Ascending aorta (tissue), 2 donors: ENCODE measurements at regions not wholly inside any gene's neighbourhood (a gene's known extent, or its start where the extent isn't known, plus 50 kb on each side); places are given as distances from the start of the nearest gene placed in this dataset.

Experiments used
- DNase-seq, 2 donors: peaks; one replicate each; pipeline ENCODE4 v3.0.0-alpha.2; 2019; ENCODE audit warnings: low spot score in 2 of 2
- H3K27ac ChIP-seq, 2 donors: fragments of 200-600 bp; sonication (generic); one replicate each; pipeline ENCODE4 v1.5.1; 2016 to 2017; ENCODE audit warnings: mild to moderate bottlenecking in 1 of 2
- H3K27me3 ChIP-seq: fragments of 200-600 bp; sonication (generic); one replicate; pipeline ENCODE4 v1.5.1; 2017
- H3K36me3 ChIP-seq, 2 donors: fragments of 200-600 bp; sonication (generic); one replicate each; pipeline ENCODE4 v1.5.1; 2016
- H3K4me1 ChIP-seq, 2 donors: fragments of 200-600 bp; sonication (generic); one replicate each; pipeline ENCODE4 v1.5.1; 2016 to 2017; ENCODE audit warnings: mild to moderate bottlenecking in 1 of 2
- H3K4me3 ChIP-seq, 2 donors: fragments of 200-600 bp; sonication (generic); one replicate each; pipeline ENCODE4 v1.5.1; 2016 to 2017; ENCODE audit warnings: mild to moderate bottlenecking in 1 of 2
- H3K9me3 ChIP-seq, 2 donors: fragments of 200-600 bp; sonication (generic); one replicate each; pipeline ENCODE4 v1.5.1; 2016
- CTCF ChIP-seq, 3 experiments: fragments of 200-600 bp in 2 of 3; fragments of 450-650 bp in 1 of 3; sonication (generic) in 2 of 3; IDR thresholded peaks; one replicate each; pipeline ENCODE4 v1.5.1; 2016 to 2019; ENCODE audit warnings: antibody characterized with exemption in 3 of 3, mild to moderate bottlenecking in 1 of 3, moderate library complexity in 1 of 3
- intact Hi-C: fragments of 100-400 bp; cut with DNase I; formaldehyde crosslinking; loops from one replicate; pipeline ENCODE4 v1.15.1; 2023

GRCh38 chr6:74604279-74604678, 601.6 kb downstream of the COL12A1 start:
- no peaks in the 10 kb centered on the region for H3K36me3 ChIP-seq
- no peak for TF ChIP-seq CTCF (IDR thresholded peaks at IDR 0.05)
- no peak overlapping the region for H3K4me3 ChIP-seq
- no peaks in the 10 kb centered on the region for H3K9me3 ChIP-seq
- DNase-seq = no peak
- no peak overlapping the region for H3K27ac ChIP-seq
- intact Hi-C loops = loop anchor here (10.0 kb wide), 1 partner anchor 331 kb away; no protein-coding TSS in a partner anchor
- H3K27me3 ChIP-seq = no peaks in the 10 kb centered on the region
- H3K4me1 ChIP-seq = peaks cover 0 to 25% of the 10 kb centered on the region in 2 donors

DNA sequence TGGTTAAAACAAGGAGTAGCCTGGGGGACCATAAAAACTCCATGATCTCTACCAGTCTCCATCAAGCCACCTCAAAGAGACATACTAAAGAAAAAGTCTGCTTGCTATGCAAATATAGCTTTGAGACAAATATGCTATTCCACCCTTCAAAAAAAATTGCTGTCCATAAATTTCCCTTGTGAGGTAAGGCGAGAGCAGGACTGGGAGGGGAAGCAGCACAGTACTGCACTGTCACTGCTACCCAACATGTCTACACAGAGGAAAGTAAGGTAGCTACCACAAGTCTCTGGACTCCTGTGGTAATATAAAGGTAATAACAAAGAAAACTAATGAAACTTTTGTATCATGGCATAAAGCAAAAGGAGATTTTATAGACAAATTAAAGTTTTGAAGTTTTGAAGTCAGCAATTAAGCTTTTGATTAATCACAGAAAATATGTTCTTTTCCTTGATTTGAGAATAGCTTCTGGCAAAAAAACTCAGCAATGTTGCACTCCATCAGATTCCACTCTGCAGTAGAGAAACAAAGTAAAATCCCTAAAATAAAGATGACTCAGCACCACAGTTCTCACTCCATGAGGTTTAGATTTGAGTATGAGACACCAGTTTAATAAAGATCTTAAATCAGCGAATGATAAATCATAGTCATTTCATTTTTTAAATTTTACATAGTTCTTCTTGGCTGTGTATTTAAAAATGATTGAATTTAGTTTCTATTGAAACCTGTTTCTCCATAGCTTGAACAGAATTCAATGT, 602.4 kb downstream of the COL12A1 start:
- Histone ChIP-seq H3K27ac (no peak overlapping the region), H3K4me1 (peaks cover 0 to 22% of the 10 kb centered on the region in 2 donors), H3K4me3 (no peak overlapping the region), H3K27me3 (no peaks in the 10 kb centered on the region), H3K36me3 (no peaks in the 10 kb centered on the region), H3K9me3 (no peaks in the 10 kb centered on the region)
- no peak for DNase-seq
- no peak for TF ChIP-seq CTCF (IDR thresholded peaks at IDR 0.05)
- intact Hi-C loops = loop anchor here (10.0 kb wide), 1 partner anchor 331 kb away; no protein-coding TSS in a partner anchor

DNA sequence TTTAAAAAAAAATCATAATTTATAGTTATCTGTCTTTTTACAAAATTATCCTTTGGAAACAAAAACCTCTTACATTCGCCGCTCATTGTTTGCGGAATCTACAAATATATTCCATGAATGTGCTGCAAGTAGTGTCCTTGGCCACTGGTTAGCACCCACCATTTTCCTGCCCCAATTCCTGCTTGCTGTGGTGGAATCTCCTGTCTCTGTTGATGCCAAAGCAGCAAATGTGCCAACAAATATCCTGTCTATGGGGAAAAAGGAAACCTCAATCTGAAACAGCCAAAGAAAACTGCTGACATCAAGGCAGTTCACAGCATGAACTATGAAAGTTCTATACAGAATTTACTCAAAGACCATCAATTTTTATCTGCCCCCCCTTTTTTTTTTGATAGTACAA, 603.6 kb downstream of the COL12A1 start:
- DNase-seq = no peak
- Histone ChIP-seq H3K27me3 (no peaks in the 10 kb centered on the region), H3K27ac (no peak overlapping the region), H3K36me3 (no peaks in the 10 kb centered on the region), H3K9me3 (no peaks in the 10 kb centered on the region), H3K4me1 (peaks cover 0 to 14% of the 10 kb centered on the region in 2 donors), H3K4me3 (no peak overlapping the region)
- intact Hi-C loops = loop anchor here (10.0 kb wide), 1 partner anchor 333 kb away; no protein-coding TSS in a partner anchor
- TF ChIP-seq CTCF (IDR thresholded peaks at IDR 0.05) = no peak

GRCh38 chr6:74598462-74599393, 607.1 kb downstream of the COL12A1 start:
- no peaks in the 10 kb centered on the region for H3K27me3 ChIP-seq

DNA sequence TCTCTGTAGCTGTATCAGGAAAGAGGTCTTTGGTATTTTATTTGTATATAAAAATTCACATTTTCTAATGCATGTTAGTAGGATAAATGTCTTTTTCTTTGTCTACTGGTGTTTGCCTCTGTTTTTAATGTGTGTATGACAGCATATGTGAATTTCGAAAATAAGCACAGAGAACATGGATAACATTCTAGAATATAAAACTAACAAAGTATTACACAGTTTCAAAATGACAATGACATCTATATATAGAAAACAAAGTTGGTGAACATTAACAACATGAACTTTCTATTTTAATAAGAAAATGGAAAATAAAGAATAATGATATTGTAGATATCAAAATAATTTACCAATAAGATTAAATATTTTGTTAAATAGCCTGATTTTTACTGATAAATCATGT, 608.0 kb downstream of the COL12A1 start:
- H3K27ac ChIP-seq = no peak overlapping the region
- no peak overlapping the region for H3K4me3 ChIP-seq
- no peaks in the 10 kb centered on the region for H3K36me3 ChIP-seq
- intact Hi-C loops = no loop called here
- no peaks in the 10 kb centered on the region for H3K4me1 ChIP-seq
- DNase-seq = no peak
- no peaks in the 10 kb centered on the region for H3K9me3 ChIP-seq
- no peak for TF ChIP-seq CTCF (IDR thresholded peaks at IDR 0.05)
- H3K27me3 ChIP-seq = no peaks in the 10 kb centered on the region

More at GRCh38 chr6:74598462-74599393, 607.1 kb downstream of the COL12A1 start:
- H3K4me3 ChIP-seq = no peak overlapping the region
- H3K9me3 ChIP-seq = no peaks in the 10 kb centered on the region
- H3K27ac ChIP-seq = no peak overlapping the region
- no peak for TF ChIP-seq CTCF (IDR thresholded peaks at IDR 0.05)
- no peaks in the 10 kb centered on the region for H3K4me1 ChIP-seq
- no peak for DNase-seq
- H3K36me3 ChIP-seq = no peaks in the 10 kb centered on the region
- intact Hi-C loops = no loop called here
